ENCODE measurements at regions not wholly inside any gene's neighbourhood (a gene's known extent, or its start where the extent isn't known, plus 50 kb on each side); places are given as distances from the start of the nearest gene placed in this dataset.

GRCh38 chr4:129350834-129351721, 255.1 kb downstream of the C4orf33 start:
- no peak for FAIRE-seq

GRCh38 chr4:129352480-129352879, 256.5 kb downstream of the C4orf33 start:
- FAIRE-seq: no peak

- FAIRE-seq: no peak
These were observed 257.5 kb downstream of the C4orf33 start for GRCh38 chr4:129353490-129353889.

GRCh38 chr4:129355031-129355430, 259.1 kb downstream of the C4orf33 start:
- FAIRE-seq: no peak

GRCh38 chr4:129355516-129355915, 259.6 kb downstream of the C4orf33 start:
- no peak for FAIRE-seq

GRCh38 chr4:129358571-129358970, 262.6 kb downstream of the C4orf33 start:
- FAIRE-seq: no peak

- no peak for FAIRE-seq
These were observed 263.5 kb downstream of the C4orf33 start for GRCh38 chr4:129359461-129359860.

GRCh38 chr4:129362691-129363274, 266.8 kb downstream of the C4orf33 start:
- peak; percentile 90 for FAIRE-seq

- no peak for FAIRE-seq
These were observed 268.9 kb downstream of the C4orf33 start for GRCh38 chr4:129364747-129365452.

- no peak for FAIRE-seq
These were observed 273.5 kb downstream of the C4orf33 start for GRCh38 chr4:129369361-129370010.

- no peak for FAIRE-seq
These were observed 275.1 kb downstream of the C4orf33 start for GRCh38 chr4:129371065-129371464.

- FAIRE-seq: no peak
These were observed 276.0 kb downstream of the C4orf33 start for GRCh38 chr4:129371926-129372325.

GRCh38 chr4:129377131-129377845, 281.3 kb downstream of the C4orf33 start:
- no peak for FAIRE-seq

GRCh38 chr4:129378364-129378763, 282.4 kb downstream of the C4orf33 start:
- no peak for FAIRE-seq

GRCh38 chr4:129379429-129379828, 283.5 kb downstream of the C4orf33 start:
- no peak for FAIRE-seq

- no peak for FAIRE-seq
These were observed 289.0 kb downstream of the C4orf33 start for GRCh38 chr4:129384974-129385373.

GRCh38 chr4:129387666-129388065, 291.7 kb downstream of the C4orf33 start:
- no peak for FAIRE-seq

- no peak for FAIRE-seq
These were observed 298.0 kb downstream of the C4orf33 start for GRCh38 chr4:129393976-129394375.

GRCh38 chr4:129394635-129395034, 298.7 kb downstream of the C4orf33 start:
- no peak for FAIRE-seq

GRCh38 chr4:129403848-129404247, 307.9 kb downstream of the C4orf33 start:
- FAIRE-seq: no peak

GRCh38 chr4:129410115-129410514, 314.2 kb downstream of the C4orf33 start:
- FAIRE-seq: no peak

- FAIRE-seq: no peak
These were observed 319.1 kb downstream of the C4orf33 start for GRCh38 chr4:129415004-129415403.

GRCh38 chr4:129420637-129421036, 324.7 kb downstream of the C4orf33 start:
- FAIRE-seq: no peak

All from G401.6 (cell line).